ENCODE measurements at regions not wholly inside any gene's neighbourhood (a gene's known extent, or its start where the extent isn't known, plus 50 kb on each side); places are given as distances from the start of the nearest gene placed in this dataset.

DNA sequence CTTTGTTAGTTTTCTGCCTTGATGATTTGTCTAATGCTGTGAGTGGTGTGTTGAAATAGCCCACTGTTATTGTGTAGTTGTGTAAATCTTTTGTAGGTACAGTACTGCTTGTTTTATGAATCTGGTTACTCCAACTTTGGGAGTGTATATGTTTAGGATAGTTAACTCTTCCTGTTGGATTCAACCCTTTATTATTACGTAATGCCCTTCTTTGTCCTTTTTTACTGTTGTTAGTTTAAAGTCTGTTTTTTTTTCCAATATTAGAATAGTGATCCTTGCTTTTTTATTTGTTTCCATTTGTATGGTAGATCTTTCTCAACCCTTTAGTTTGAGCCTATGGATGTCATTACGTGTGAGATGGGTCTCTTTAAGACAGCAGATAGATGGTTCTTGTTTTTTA, 261.5 kb upstream of the CDH2 start:
- TF ChIP-seq, protein P1, sequence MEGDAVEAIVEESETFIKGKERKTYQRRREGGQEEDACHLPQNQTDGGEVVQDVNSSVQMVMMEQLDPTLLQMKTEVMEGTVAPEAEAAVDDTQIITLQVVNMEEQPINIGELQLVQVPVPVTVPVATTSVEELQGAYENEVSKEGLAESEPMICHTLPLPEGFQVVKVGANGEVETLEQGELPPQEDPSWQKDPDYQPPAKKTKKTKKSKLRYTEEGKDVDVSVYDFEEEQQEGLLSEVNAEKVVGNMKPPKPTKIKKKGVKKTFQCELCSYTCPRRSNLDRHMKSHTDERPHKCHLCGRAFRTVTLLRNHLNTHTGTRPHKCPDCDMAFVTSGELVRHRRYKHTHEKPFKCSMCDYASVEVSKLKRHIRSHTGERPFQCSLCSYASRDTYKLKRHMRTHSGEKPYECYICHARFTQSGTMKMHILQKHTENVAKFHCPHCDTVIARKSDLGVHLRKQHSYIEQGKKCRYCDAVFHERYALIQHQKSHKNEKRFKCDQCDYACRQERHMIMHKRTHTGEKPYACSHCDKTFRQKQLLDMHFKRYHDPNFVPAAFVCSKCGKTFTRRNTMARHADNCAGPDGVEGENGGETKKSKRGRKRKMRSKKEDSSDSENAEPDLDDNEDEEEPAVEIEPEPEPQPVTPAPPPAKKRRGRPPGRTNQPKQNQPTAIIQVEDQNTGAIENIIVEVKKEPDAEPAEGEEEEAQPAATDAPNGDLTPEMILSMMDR (conservative IDR thresholded peaks at IDR 0.05 in 1 of 2, IDR thresholded peaks at IDR 0.05 in 1 of 2; ENCODE audit: extremely low read depth in 1 of 2, insufficient read depth in 1 of 2, low read depth in 1 of 2, low read length in 2 of 2), result no peak
- no peak for TF ChIP-seq EZH2 (IDR thresholded peaks at IDR 0.05; ENCODE audit: borderline replicate concordance, low read length)

Measured in mammary epithelial cell (primary cell).